Thoracic aorta (tissue), 2 donors: ENCODE measurements at regions not wholly inside any gene's neighbourhood (a gene's known extent, or its start where the extent isn't known, plus 50 kb on each side); places are given as distances from the start of the nearest gene placed in this dataset.
"Not testable (repeated sequence)": the region's sequence is repeated elsewhere in the genome, so short reads cannot be mapped to it uniquely, and the experiment has no call there.

Experiments
- ATAC-seq: fragments of 150-250 bp; one replicate; pipeline ENCODE4 v1.8.0; 2017; ENCODE audit warnings: low read depth; ENCODE audit not compliant: insufficient number of reproducible peaks, low FRiP score
- DNase-seq: peaks from one replicate; pipeline ENCODE4 v3.0.0-alpha.2; 2020; ENCODE audit warnings: low spot score
- H3K27ac ChIP-seq, 2 donors: fragments of 200-600 bp; sonication (generic); 1 replicate in 1 of 2; 2 replicates in 1 of 2; pipeline ENCODE4 v1.5.1; 2016; ENCODE audit warnings: mild to moderate bottlenecking in 2 of 2, moderate library complexity in 2 of 2
- H3K27me3 ChIP-seq: fragments of 200-600 bp; sonication (generic); replicated peaks from 2 replicates; pipeline ENCODE4 v1.6.0; 2016; ENCODE audit warnings: mild to moderate bottlenecking; ENCODE audit not compliant: insufficient read depth
- H3K36me3 ChIP-seq: fragments of 200-600 bp; sonication (generic); one replicate; pipeline ENCODE4 v1.5.1; 2016
- H3K4me1 ChIP-seq, 2 donors: fragments of 200-600 bp; sonication (generic); 1 replicate in 1 of 2; 2 replicates in 1 of 2; pipeline versions ENCODE4 v1.5.1 to v1.6.0; 2016; ENCODE audit warnings: low read depth in 2 of 2, mild to moderate bottlenecking in 1 of 2; ENCODE audit not compliant: control insufficient read depth in 1 of 2
- H3K4me3 ChIP-seq: fragments of 200-600 bp; sonication (generic); 2 replicates; pipeline ENCODE4 v1.5.1; 2016; ENCODE audit warnings: mild to moderate bottlenecking
- H3K9me3 ChIP-seq: fragments of 200-600 bp; sonication (generic); 2 replicates; pipeline ENCODE4 v1.5.1; 2016
- TF ChIP-seq, protein P1 (sequence below): fragments of 200-600 bp; sonication (generic); IDR thresholded peaks from one replicate; pipeline ENCODE4 v1.5.1; 2019; ENCODE audit warnings: antibody characterized with exemption

DNA sequence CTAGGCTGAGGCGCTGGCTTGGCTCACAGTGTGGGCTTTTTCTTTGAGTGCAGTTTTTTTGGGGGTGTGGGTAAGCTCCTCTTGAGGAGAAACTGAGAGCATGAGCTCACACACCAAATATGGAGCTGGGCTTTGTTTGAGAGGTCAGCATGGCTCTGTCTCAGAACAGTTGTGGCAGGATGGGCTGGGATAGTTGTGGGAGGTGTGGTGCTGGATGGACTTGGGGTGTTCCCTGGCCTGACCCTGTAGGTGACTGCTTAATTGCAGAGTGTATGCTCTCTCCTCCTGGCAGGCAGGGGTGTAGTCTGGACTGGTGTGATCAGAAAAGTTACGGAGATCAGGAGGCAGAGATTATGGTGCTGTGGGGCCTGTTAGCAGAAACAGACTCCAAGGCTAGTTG is 64.3 kb upstream of the PGBD5 start:
- H3K27ac ChIP-seq = no peak overlapping the region
- H3K36me3 ChIP-seq = no peaks in the 10 kb centered on the region
- TF ChIP-seq, protein P1, sequence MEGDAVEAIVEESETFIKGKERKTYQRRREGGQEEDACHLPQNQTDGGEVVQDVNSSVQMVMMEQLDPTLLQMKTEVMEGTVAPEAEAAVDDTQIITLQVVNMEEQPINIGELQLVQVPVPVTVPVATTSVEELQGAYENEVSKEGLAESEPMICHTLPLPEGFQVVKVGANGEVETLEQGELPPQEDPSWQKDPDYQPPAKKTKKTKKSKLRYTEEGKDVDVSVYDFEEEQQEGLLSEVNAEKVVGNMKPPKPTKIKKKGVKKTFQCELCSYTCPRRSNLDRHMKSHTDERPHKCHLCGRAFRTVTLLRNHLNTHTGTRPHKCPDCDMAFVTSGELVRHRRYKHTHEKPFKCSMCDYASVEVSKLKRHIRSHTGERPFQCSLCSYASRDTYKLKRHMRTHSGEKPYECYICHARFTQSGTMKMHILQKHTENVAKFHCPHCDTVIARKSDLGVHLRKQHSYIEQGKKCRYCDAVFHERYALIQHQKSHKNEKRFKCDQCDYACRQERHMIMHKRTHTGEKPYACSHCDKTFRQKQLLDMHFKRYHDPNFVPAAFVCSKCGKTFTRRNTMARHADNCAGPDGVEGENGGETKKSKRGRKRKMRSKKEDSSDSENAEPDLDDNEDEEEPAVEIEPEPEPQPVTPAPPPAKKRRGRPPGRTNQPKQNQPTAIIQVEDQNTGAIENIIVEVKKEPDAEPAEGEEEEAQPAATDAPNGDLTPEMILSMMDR = no peak
- ATAC-seq (no peak), DNase-seq (no peak)
- no peak overlapping the region for H3K4me3 ChIP-seq
- H3K9me3 ChIP-seq = no peaks in the 10 kb centered on the region
- H3K27me3 ChIP-seq = no peaks in the 10 kb centered on the region
- H3K4me1 ChIP-seq = no peaks in the 10 kb centered on the region

- Histone ChIP-seq H3K27ac (no peak overlapping the region), H3K36me3 (no peaks in the 10 kb centered on the region), H3K4me1 (no peaks in the 10 kb centered on the region), H3K4me3 (no peak overlapping the region), H3K27me3 (no peaks in the 10 kb centered on the region), H3K9me3 (no peaks in the 10 kb centered on the region)
- DNase-seq = no peak
- TF ChIP-seq, protein P1 = no peak
- no peak for ATAC-seq
Observed at GRCh38 chr1:230487773-230488428, 61.8 kb upstream of the PGBD5 start.

- ATAC-seq (no peak), DNase-seq (no peak)
- Histone ChIP-seq H3K36me3 (no peaks in the 10 kb centered on the region), H3K4me3 (no peak overlapping the region), H3K27me3 (peaks cover 4% of the 10 kb centered on the region), H3K27ac (no peak overlapping the region), H3K9me3 (no peaks in the 10 kb centered on the region), H3K4me1 (no peaks in the 10 kb centered on the region)
- TF ChIP-seq, protein P1 = no peak
Observed at GRCh38 chr1:230476622-230477003, 50.5 kb upstream of the PGBD5 start.

DNA sequence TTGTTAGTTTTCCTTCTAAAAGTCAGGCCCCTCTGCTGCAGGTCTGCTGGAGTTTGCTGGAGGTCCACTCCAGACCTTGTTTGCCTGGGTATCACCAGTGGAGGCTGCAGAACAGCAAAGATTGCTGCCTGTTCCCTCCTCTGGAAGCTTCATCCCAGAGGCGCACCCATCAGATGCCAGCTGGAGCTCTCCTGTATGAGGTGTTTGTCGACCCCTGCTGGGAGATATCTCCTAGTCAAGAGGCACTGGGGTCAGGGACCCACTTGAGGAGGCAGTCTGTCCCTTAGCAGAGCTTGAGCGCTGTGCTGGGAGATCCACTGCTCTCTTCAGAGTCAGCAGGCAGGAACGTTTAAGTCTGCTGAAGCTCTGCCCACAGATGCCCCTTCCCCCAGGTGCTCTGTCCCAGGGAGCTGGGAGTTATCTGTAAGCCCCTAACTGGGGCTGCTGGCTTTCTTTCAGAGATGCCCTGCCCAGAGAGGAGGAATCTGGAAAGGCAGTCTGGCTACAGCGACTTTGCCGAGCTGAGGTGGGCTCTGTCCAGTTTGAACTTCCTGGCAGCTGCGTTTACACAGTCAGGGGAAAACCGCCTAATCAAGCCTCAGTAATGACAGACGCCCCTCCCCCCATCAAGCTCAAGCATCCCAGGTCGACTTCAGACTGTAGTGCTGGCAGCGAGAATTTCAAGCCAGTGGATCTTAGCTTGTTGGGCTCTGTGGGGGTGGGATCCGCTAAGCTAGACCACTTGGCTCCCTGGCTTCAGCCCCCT is 49.9 kb upstream of the PGBD5 start:
- H3K27ac ChIP-seq, H3K36me3 ChIP-seq, H3K9me3 ChIP-seq, H3K4me3 ChIP-seq, H3K27me3 ChIP-seq, H3K4me1 ChIP-seq, ATAC-seq, DNase-seq: not testable (repeated sequence)
